A673 (cell line): ENCODE measurements at regions not wholly inside any gene's neighbourhood (a gene's known extent, or its start where the extent isn't known, plus 50 kb on each side); places are given as distances from the start of the nearest gene placed in this dataset.

ENCODE experiments used
- CTCF ChIP-seq: fragments of 300-800, 200-600 bp; sonication (generic); conservative IDR thresholded peaks from 2 replicates; pipeline ENCODE4 v1.5.1; 2017; ENCODE audit warnings: low read depth, mild to moderate bottlenecking, antibody characterized with exemption, low read length, moderate library complexity, mixed read lengths
- EZH2 ChIP-seq: fragments of 200-600 bp; sonication (generic); IDR thresholded peaks from 2 replicates; pipeline ENCODE4 v1.6.1; 2017; ENCODE audit warnings: borderline replicate concordance, low read depth, mild to moderate bottlenecking, mixed read lengths, antibody characterized with exemption, low read length; ENCODE audit not compliant: poor library complexity, severe bottlenecking

DNA sequence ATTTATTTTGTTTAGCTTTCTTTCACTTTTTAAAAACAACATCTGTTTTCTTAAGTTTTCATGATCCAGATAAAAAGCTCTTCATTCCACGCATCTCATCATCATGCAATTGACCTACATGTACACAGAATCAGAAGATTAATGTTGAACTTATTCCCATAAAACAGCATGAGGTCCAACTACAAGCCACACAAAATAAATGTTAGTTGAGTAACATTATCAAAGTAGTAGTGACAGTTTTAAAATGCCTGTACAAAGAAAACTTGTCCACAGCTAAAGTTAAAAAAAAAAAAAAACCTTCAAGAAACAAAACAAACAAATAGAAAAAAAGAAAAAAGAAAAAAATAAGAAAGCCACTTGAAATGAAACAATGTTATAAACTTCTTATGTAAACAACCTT, 846.3 kb downstream of the TLE1 start:
- no peak for TF ChIP-seq CTCF
- no peak for TF ChIP-seq EZH2
